Raji (cell line): ENCODE measurements at regions not wholly inside any gene's neighbourhood (a gene's known extent, or its start where the extent isn't known, plus 50 kb on each side); places are given as distances from the start of the nearest gene placed in this dataset.

Experiments
- POLR2A ChIP-seq: IDR thresholded peaks from 2 replicates; pipeline ENCODE4 v1.6.1; 2011; ENCODE audit warnings: low read depth, low read length, control low read depth; ENCODE audit not compliant: insufficient read depth

DNA sequence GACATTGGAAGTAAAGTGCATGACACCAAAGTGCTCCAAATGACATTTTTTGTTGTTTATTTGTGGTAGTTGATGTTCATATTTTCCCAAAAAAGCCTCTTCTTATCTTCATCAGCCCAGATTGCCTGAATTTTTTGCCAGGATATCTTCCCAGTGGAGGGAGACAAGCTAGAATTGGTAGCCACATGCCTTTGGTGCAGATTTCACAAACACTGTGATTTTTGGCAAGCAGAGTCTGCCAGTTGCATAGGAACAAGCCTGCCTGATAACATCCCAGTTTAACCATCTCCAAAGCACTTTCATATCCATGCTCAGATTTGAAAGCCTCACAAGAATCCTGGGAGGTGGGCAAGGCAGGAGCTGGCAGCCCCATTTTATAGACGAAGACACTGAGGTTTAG, 102.3 kb upstream of the SYT13 start:
- no peak for TF ChIP-seq POLR2A

DNA sequence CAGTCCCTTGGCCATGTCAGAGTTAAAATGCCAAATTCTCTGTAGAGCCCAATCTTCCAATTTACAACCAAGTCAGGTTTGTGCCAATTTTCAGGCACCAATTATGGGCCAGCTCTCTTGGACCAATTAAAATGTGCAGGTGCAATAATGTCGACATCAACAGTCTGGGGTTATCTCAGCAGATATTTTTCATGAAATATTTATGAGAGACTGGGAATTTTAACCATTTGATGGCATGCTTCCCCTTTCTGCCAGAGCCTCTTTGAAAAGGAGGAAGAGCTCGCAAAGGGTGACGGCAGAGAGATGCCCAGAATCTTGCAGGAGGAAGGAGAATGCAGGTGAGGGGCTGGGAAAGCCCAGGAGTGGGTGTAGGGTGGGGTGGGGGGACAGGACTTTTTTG, 100.8 kb upstream of the SYT13 start:
- TF ChIP-seq POLR2A = no peak

GRCh38 chr11:45385844-45386243, 99.7 kb upstream of the SYT13 start:
- TF ChIP-seq POLR2A = no peak

DNA sequence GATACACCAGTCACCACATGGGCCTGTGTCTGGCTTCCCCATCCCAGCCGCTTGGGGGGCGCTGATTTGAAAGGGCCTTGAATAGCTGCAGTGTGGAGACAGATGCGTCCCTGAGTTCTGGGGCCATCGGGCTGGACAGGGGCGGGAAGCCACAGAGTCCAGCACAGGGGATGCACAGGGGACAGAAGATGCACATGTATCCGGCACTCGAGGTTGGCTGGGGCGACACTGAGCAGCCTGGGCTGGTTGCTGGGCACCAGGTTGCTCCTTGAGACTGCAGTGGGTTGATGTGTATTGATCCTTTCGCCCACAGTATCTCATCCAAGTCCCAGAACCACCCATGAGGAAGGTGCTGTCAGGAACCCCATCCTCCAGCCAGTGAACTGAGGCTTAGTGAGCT, 99.3 kb upstream of the SYT13 start:
- no peak for TF ChIP-seq POLR2A

DNA sequence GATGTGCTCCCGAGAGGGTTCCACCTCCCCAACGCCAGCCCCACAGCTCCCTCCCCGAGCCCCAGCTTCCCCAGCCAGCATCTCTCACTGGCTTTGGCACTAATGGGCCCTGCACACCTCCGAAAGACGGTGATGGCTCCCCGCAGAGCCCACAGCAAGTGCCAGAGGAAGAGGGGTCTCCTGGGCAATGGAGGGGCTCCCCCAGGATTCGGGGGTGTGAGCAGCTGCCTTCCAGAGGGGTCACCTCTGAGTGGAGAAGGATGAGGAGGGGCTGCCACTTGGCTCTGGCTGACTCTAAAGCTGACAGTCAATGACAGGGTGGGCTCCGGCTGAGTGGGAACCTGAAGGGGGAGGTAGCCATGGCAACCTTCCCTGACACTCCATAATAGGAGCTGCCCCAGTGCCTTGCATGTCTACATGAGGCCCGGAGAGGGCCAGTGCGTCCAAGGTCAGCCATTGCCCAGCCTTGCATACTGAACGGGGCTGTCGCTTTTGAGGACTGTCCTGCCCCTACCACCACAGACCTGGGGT, 98.6 kb upstream of the SYT13 start:
- no peak for TF ChIP-seq POLR2A

- no peak for TF ChIP-seq POLR2A
Measured at GRCh38 chr11:45384016-45384415, 97.9 kb upstream of the SYT13 start.

DNA sequence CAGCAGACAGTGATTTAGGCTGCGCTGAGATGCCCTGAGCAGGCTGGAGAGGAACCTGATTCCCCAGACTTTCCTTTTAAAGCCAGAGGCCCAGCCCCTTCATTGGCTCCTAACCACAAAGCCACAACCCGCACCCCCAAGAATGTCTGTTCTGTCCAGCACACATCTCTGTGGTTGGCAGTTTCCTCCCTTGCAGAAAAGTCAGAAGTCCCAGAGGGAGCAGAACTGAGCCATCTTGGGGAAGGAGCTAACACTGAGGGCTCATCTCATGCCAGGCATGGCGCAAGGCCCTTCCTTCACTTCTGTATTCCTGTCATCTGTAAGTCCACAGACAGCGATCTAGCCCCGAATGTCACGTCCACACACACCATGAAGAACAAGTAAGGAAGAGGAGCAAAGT, 97.1 kb upstream of the SYT13 start:
- no peak for TF ChIP-seq POLR2A

DNA sequence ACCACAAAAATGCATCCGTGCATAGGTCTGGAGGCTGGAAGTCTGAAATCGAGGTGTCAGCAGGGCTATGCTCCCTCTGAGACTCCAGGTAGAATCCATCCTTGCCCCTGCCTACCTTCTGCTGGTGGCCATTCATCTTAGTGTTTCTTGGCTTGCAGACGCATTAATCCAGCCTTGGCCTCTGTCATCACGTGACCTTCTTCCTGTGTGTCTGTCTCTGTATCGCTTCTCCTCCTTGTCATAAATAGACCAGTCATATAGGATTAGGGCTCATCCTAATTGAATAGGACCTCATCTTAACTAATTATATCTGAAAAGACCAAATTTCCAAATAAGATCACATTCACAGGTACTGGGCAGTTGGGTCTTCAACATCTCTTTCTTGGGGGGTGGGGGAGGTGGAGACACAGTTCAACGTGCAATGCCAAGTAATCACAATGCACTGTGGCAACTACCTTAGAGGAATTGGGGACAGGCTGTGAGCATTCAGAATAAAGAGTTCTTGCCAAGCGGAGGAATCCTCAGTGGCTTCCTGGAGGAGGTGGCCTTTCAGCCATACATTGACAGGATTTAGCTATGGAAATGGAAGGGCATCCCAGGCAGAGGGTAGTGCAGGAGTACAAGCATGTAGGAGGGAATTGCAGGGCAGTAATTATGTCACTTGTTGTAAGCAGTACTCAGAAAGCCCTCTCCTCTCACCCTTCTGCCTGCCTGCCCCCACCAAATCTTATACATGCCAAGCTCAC, 96.2 kb upstream of the SYT13 start:
- no peak for TF ChIP-seq POLR2A

DNA sequence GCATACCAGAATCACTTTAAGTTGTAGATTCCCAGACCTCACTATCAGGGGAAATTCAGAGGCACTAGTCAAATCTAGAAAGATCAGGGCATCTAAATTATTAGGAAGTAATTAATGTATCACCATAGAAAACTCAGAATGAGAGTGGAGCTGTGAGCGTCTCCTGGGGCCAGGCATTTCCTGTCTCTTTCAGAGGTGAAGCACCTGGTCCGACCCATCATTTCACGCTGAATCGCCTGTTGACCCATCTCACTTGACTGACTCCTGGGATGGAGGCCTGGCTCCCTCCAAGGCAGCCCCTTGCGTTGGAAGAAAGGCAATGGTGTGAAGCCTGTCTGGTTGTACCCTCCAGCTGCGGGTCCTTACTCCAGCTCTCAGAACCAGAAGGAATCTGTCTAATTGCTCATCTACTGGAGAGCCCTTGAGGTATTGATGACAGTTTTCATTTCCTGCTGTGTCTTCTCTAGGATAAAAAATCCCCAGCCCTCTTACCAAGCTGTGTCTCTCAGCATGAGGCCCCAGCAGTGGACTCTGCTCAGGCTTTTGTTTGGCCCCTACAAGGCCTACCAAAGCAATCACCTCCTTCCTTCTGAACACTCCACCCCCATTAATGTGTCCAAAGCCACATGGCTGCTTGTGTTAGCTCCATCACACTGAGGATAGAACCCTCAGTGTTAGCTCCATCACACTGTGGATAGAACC, 93.2 kb upstream of the SYT13 start:
- no peak for TF ChIP-seq POLR2A

DNA sequence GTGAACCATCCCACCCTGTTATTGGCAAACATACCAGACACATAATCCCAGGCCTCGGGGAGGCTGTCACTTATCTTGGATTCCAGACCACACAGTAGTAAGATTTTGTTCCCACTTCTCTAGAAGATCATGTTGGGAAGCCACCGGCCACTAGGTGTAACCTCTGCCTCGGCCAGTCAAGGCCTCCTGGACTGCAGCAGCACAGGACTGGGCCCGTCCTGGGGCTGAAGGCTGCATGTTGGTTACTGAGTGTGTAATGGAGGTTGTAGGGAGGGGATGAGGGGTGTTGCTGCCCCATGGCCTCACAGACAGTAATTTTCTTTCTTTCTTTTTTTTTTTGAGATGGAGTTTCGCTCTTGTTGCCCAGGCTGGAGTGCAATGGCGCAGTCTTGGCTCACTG, 92.4 kb upstream of the SYT13 start:
- TF ChIP-seq POLR2A = no peak

DNA sequence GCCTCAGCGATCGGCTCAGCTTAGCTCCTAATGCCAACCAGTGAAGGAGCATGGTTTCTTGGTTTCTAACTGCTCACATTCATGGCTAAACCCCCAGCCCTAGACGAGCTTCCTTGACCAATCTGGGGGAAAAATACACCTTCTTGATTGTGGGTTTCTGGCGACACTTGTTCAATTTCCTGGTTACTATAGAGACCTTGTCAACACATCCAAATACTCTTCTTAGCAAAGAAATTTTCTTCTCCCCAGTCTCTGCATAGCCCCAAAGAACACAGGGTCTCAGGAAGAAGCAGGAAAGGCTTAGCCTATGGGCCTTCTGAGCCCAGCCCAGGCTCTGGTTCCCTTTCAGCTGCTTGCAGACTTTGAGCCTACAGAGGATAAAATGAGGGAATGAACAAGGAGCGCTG, 88.5 kb upstream of the SYT13 start:
- no peak for TF ChIP-seq POLR2A

- no peak for TF ChIP-seq POLR2A
Measured at GRCh38 chr11:45374130-45374529, 88.0 kb upstream of the SYT13 start.

DNA sequence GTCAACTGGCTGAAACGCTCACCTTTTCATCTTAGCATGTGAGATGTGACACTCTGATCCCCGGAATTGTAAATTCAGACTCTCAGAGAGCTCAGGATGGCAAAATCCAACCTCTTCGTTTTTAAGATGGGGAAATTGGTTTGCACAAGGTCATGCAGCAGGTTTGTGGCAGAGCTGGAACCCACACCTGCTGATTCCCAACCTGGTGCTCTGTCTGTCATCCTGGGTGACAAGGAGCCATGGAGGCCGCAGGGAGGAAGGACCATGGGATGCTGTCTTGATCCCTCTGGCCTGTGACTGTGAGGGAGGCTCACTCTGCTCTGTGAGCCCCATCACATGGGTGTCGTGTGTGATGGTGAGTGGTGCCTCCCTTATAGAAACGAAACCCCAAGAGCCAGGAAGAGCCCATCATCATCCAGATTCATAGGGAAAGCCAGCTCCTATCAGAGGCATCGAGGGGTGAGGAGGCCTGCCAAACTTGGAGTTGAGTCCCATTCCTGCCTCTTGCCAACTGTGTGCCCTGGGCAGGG, 87.4 kb upstream of the SYT13 start:
- TF ChIP-seq POLR2A = no peak

- TF ChIP-seq POLR2A = no peak
Measured at GRCh38 chr11:45371251-45372115, 85.3 kb upstream of the SYT13 start.

- no peak for TF ChIP-seq POLR2A
Measured at GRCh38 chr11:45369313-45369712, 83.2 kb upstream of the SYT13 start.

DNA sequence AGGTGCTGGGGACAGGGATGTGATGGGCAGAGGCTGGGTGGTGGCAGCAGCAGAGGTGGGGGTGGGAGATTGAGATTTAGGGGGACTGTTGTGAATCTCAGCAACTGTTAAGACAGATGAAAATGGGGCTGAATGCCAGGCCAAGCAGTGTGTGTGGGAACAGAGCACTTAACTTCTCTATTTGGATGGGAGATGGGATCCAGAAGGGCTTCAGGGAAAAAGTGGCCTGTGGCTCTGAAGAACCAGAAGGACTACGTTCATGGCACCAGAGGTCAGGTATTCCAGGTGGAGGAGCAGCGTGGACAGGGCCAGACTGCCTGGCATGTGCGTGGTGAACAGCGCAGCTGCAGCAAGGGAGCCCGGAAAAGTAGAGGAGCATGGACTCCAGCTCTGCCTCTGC, 82.6 kb upstream of the SYT13 start:
- TF ChIP-seq POLR2A = no peak

DNA sequence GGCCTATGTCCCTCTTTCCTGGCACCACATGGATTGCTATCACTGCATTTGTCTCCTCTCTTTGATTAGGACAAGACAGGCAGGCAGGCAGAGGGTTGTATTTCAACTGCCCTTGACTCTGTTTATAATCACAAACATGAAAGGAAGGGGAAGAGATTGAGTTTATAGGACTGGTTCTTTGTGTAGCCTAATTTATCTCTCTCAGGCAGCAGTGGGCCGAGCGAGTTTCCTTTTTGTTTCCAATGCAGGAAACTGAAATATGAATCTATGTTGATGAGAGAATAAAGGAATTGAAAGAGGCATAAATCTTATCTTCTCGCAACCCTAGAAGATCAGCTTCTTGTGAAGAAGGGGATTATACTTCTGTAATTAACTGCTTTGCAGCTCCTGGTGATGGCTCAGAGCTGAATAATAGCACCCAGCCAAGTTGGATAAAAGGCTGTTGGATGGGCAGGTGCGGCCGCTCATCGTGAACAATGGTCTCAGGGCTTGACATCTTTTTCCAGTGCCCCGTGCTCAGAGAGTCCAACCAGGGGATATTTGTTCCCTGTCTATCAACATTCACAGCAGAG, 80.6 kb upstream of the SYT13 start:
- TF ChIP-seq POLR2A = no peak
